ENCODE measurements at regions not wholly inside any gene's neighbourhood (a gene's known extent, or its start where the extent isn't known, plus 50 kb on each side); places are given as distances from the start of the nearest gene placed in this dataset.

DNA sequence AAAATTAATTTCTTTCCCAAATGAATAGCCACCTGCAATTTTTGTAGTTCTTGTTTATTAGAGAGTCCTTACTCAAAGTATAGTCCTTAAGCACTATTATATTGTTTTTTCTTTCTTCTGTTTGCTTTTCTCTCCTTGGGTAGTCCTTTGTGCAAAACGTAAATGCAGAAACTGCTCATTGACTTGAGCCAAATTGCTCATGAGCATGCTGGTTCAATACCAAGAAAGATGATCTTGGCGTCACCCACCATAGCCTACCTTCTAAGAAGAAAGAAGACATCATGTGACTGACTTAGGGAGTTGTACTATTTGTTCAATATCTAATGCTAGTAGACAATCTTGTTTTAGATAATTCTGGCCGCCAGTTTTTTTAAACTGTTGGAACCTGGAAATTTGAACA, 248.8 kb upstream of the DMRT1 start:
- Histone ChIP-seq H3K4me1 (ENCODE audit: low read length) (peaks cover 9% of the 10 kb centered on the region), H3K27ac (ENCODE audit: low read length) (no peak overlapping the region), H3K27me3 (ENCODE audit: low read depth, low read length) (no peaks in the 10 kb centered on the region), H3K9ac (ENCODE audit: low read length) (no peak overlapping the region), H2AFZ (ENCODE audit: low read depth, low read length) (no peak overlapping the region), H3K36me3 (replicated peaks; ENCODE audit: low read depth, low read length) (no peaks in the 10 kb centered on the region), H3K4me2 (ENCODE audit: low read length) (no peak overlapping the region), H4K20me1 (ENCODE audit: insufficient read depth, low read length) (no peaks in the 10 kb centered on the region), H3K4me3 (ENCODE audit: low read length) (no peak overlapping the region), H3K9me3 (ENCODE audit: insufficient read depth, low read length) (no peaks in the 10 kb centered on the region), H3K79me2 (ENCODE audit: low read length) (no peaks in the 10 kb centered on the region)
- TF ChIP-seq, protein P1, sequence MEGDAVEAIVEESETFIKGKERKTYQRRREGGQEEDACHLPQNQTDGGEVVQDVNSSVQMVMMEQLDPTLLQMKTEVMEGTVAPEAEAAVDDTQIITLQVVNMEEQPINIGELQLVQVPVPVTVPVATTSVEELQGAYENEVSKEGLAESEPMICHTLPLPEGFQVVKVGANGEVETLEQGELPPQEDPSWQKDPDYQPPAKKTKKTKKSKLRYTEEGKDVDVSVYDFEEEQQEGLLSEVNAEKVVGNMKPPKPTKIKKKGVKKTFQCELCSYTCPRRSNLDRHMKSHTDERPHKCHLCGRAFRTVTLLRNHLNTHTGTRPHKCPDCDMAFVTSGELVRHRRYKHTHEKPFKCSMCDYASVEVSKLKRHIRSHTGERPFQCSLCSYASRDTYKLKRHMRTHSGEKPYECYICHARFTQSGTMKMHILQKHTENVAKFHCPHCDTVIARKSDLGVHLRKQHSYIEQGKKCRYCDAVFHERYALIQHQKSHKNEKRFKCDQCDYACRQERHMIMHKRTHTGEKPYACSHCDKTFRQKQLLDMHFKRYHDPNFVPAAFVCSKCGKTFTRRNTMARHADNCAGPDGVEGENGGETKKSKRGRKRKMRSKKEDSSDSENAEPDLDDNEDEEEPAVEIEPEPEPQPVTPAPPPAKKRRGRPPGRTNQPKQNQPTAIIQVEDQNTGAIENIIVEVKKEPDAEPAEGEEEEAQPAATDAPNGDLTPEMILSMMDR (IDR thresholded peaks at IDR 0.05; ENCODE audit: low read depth, low read length) = no peak
- TF ChIP-seq EZH2phosphoT487 (IDR thresholded peaks at IDR 0.05; ENCODE audit: low read depth) = no peak

DNA sequence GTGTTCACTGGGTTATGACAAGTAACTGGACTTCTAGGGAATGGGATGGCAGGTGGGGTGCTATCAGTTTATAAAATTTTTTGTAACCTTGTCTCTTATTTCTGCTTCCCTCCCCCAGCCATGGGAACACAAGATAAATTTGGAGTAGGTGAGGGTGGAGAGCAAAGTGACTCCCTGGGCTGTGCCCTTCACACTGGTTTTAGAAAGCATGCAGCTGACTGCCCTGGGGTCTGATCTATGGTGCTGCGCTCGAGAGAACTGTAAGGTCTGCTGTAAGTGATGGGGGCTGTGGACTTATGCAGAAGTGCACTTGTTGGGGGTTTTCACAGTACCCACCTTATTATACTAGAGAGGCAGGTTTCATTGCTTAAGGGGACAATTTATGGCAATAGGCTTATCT, 247.7 kb upstream of the DMRT1 start:
- Histone ChIP-seq H3K36me3 (replicated peaks; ENCODE audit: low read depth, low read length) (no peaks in the 10 kb centered on the region), H3K4me2 (ENCODE audit: low read length) (no peak overlapping the region), H3K4me1 (ENCODE audit: low read length) (peaks cover 9% of the 10 kb centered on the region), H2AFZ (ENCODE audit: low read depth, low read length) (no peak overlapping the region), H4K20me1 (ENCODE audit: insufficient read depth, low read length) (no peaks in the 10 kb centered on the region), H3K27ac (ENCODE audit: low read length) (no peak overlapping the region), H3K9me3 (ENCODE audit: insufficient read depth, low read length) (no peaks in the 10 kb centered on the region), H3K79me2 (ENCODE audit: low read length) (no peaks in the 10 kb centered on the region), H3K4me3 (ENCODE audit: low read length) (no peak overlapping the region), H3K27me3 (ENCODE audit: low read depth, low read length) (no peaks in the 10 kb centered on the region), H3K9ac (ENCODE audit: low read length) (no peak overlapping the region)
- no peak for TF ChIP-seq EZH2phosphoT487 (IDR thresholded peaks at IDR 0.05; ENCODE audit: low read depth)
- TF ChIP-seq, protein P1 (IDR thresholded peaks at IDR 0.05; ENCODE audit: low read depth, low read length) = no peak

DNA sequence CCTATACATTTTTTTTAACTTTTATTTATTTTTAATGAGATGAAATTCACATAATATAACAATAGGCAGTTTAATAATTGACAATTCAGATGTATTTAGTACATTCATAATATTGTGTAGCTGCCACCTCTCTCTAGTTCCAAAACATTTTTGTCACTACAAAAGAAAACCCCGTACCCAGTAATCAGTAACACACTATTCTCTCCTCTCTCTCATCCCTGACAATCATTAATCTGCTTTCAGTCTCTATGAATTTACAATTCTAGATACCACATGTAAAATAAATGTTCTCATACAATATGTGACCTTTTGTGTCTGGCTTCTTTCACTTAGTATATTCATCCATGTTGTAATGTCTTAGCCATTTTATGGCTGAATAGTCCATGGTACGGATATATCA, 244.8 kb upstream of the DMRT1 start:
- TF ChIP-seq, protein P1 (IDR thresholded peaks at IDR 0.05; ENCODE audit: low read depth, low read length) = no peak
- TF ChIP-seq EZH2phosphoT487 (IDR thresholded peaks at IDR 0.05; ENCODE audit: low read depth) = no peak

DNA sequence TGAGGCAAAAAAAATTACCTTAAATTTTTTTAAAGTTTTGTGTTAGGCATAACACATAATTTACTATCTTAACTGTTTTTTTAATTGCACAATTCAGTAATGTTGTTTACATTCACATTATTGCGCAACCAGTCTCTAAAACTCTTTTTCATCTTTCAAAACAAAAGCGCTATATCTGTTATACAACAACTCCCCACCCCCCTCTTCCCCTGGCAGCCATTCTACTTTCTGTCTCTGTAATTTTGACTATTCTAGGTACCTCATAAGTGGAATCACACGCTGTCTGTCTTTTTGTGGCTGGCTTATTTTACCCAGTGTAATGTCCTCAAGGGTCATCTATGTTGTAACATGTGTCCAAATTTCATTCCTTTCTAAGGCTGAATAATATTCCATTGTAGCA, 241.5 kb upstream of the DMRT1 start:
- peaks cover 8% of the 10 kb centered on the region for H3K27me3 ChIP-seq (ENCODE audit: low read depth, low read length)
- H3K9me3 ChIP-seq (ENCODE audit: insufficient read depth, low read length) = no peaks in the 10 kb centered on the region
- no peak overlapping the region for H3K4me3 ChIP-seq (ENCODE audit: low read length)
- H3K79me2 ChIP-seq (ENCODE audit: low read length) = no peaks in the 10 kb centered on the region
- TF ChIP-seq, protein P1 (IDR thresholded peaks at IDR 0.05; ENCODE audit: low read depth, low read length) = no peak
- no peak for TF ChIP-seq EZH2phosphoT487 (IDR thresholded peaks at IDR 0.05; ENCODE audit: low read depth)
- H3K27ac ChIP-seq (ENCODE audit: low read length) = no peak overlapping the region
- no peak overlapping the region for H3K4me2 ChIP-seq (ENCODE audit: low read length)
- no peak overlapping the region for H3K9ac ChIP-seq (ENCODE audit: low read length)
- no peaks in the 10 kb centered on the region for H3K4me1 ChIP-seq (ENCODE audit: low read length)
- H4K20me1 ChIP-seq (ENCODE audit: insufficient read depth, low read length) = no peaks in the 10 kb centered on the region
- no peak overlapping the region for H2AFZ ChIP-seq (ENCODE audit: low read depth, low read length)
- H3K36me3 ChIP-seq (replicated peaks; ENCODE audit: low read depth, low read length) = no peaks in the 10 kb centered on the region

More for the DNA sequence above, 244.8 kb upstream of the DMRT1 start:
- Histone ChIP-seq H3K4me3 (ENCODE audit: low read length) (no peak overlapping the region), H3K4me2 (ENCODE audit: low read length) (no peak overlapping the region), H3K9me3 (ENCODE audit: insufficient read depth, low read length) (no peaks in the 10 kb centered on the region), H3K27me3 (ENCODE audit: low read depth, low read length) (peaks cover 8% of the 10 kb centered on the region), H3K4me1 (ENCODE audit: low read length) (no peaks in the 10 kb centered on the region), H2AFZ (ENCODE audit: low read depth, low read length) (no peak overlapping the region), H3K36me3 (replicated peaks; ENCODE audit: low read depth, low read length) (no peaks in the 10 kb centered on the region), H3K79me2 (ENCODE audit: low read length) (no peaks in the 10 kb centered on the region), H4K20me1 (ENCODE audit: insufficient read depth, low read length) (no peaks in the 10 kb centered on the region), H3K9ac (ENCODE audit: low read length) (no peak overlapping the region), H3K27ac (ENCODE audit: low read length) (no peak overlapping the region)

Measured in OCI-LY3 (cell line).